ENCODE measurements at regions not wholly inside any gene's neighbourhood (a gene's known extent, or its start where the extent isn't known, plus 50 kb on each side); places are given as distances from the start of the nearest gene placed in this dataset.
A peak's percentile ranks its signal among the peaks of the same experiment; 100 is the strongest.
"Not testable (repeated sequence)": the region's sequence is repeated elsewhere in the genome, so short reads cannot be mapped to it uniquely, and the experiment has no call there.

DNA sequence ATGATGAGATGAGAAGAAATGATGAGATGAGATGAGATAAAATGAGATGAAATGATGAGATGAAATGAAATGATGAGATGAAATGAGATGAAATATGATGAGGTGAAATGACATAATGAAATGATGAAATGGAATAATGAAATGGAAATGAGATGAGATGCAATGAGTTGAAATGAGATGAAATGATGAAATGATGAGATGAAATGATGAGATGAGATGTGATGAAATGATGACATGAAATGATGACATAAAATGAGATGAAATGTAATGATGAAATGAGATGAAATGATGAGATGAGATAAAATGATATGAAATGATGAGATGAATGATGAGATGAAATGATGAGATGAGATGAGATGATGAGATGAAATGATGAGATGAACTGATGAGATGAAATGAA is 340.2 kb upstream of the PLGLB1 start:
- H3K4me1 ChIP-seq (ENCODE audit: insufficient read depth, low read length); DNase-seq (ENCODE audit: low spot score); H3K27me3 ChIP-seq (ENCODE audit: control insufficient read depth in 1 of 2, insufficient read depth in 2 of 2, low read length in 2 of 2); intact Hi-C loops (cut with micrococcal nuclease; ENCODE audit: unreplicated experiment); H3K4me2 ChIP-seq (ENCODE audit: low read depth, low read length); H3K36me3 ChIP-seq (replicated peaks in 1 of 2; ENCODE audit: control insufficient read depth in 1 of 2, insufficient read depth in 2 of 2, low read length in 2 of 2); H2AFZ ChIP-seq (ENCODE audit: low read length); BruUV-seq (replicated peaks); in situ Hi-C loops (cut with HindIII; ENCODE audit: extremely low pct_ligation_motif_present, low pct_unique_long_range_greater_than_20kb); H3K9me3 ChIP-seq (ENCODE audit: low read length); H3K9ac ChIP-seq (ENCODE audit: insufficient read depth, low read depth, low read length); H3K27ac ChIP-seq (ENCODE audit: extremely low read length, insufficient read depth, low read length); ATAC-seq; H4K20me1 ChIP-seq (ENCODE audit: insufficient read depth, low read length); H3K4me3 ChIP-seq (replicated peaks in 1 of 3; ENCODE audit: insufficient read depth in 1 of 3, low read depth in 2 of 3, low read length in 3 of 3); FAIRE-seq; POLR2A ChIA-PET; H3K79me2 ChIP-seq (ENCODE audit: insufficient read depth, low read length); CTCF ChIA-PET (ENCODE audit: low intra/inter-chr PET ratio, low total read pairs); TF ChIP-seq ATF7, CREB1 (CRISPR knock-in tag; IDR thresholded peaks at IDR 0.05): not testable (repeated sequence)
- TF ChIP-seq ATF7 (IDR thresholded peaks at IDR 0.05) (peak; percentile 92), CREB1 (IDR thresholded peaks at IDR 0.05) (peak; percentile 68; the same call in 1 of the 2 replicates)

DNA sequence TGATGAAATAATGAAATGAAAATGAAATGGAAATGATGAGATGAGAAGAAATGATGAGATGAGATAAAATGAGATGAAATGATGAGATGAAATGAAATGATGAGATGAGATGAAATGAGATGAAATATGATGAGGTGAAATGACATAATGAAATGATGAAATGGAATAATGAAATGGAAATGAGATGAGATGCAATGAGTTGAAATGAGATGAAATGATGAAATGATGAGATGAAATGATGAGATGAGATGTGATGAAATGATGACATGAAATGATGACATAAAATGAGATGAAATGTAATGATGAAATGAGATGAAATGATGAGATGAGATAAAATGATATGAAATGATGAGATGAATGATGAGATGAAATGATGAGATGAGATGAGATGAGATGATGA is 342.7 kb upstream of the PLGLB1 start:
- BruUV-seq (replicated peaks); FAIRE-seq; in situ Hi-C loops (cut with HindIII; ENCODE audit: extremely low pct_ligation_motif_present, low pct_unique_long_range_greater_than_20kb); TF ChIP-seq SP1 (CRISPR knock-in tag; IDR thresholded peaks at IDR 0.05); FOXP1 (CRISPR knock-in tag; IDR thresholded peaks at IDR 0.05); NONO (CRISPR knock-in tag; conservative IDR thresholded peaks at IDR 0.05); CREB1 (CRISPR knock-in tag; IDR thresholded peaks at IDR 0.05): not testable (repeated sequence)
- TF ChIP-seq SP1 (IDR thresholded peaks at IDR 0.05), result peak; percentile 76
- TF ChIP-seq ARNT (IDR thresholded peaks at IDR 0.05), result 0 out of 2 replicates have a peak, but pooled peaks have one; percentile 93
- TF ChIP-seq FOXP1 (IDR thresholded peaks at IDR 0.05), result peak; percentile 73
- TF ChIP-seq NBN (conservative IDR thresholded peaks at IDR 0.05), result peak; percentile 96; the same call in 1 of the 2 replicates
- peak; percentile 87; the same call in 1 of the 2 replicates for TF ChIP-seq NONO (IDR thresholded peaks at IDR 0.05)
- TF ChIP-seq NFRKB (IDR thresholded peaks at IDR 0.05), result peak; percentile 63
- peak; percentile 94 for TF ChIP-seq ZNF282 (IDR thresholded peaks at IDR 0.05; ENCODE audit: partially characterized antibody)
- TF ChIP-seq FOXK2 (IDR thresholded peaks at IDR 0.05), result peak; percentile 69; the same call in 1 of the 2 replicates
- TF ChIP-seq CREB1 (IDR thresholded peaks at IDR 0.05), result peak; percentile 82

More for the DNA sequence above, 342.7 kb upstream of the PLGLB1 start:
- DNase-seq (ENCODE audit: low spot score); H4K20me1 ChIP-seq (ENCODE audit: insufficient read depth, low read length); H3K27ac ChIP-seq (ENCODE audit: extremely low read length, insufficient read depth, low read length); CTCF ChIA-PET (ENCODE audit: low intra/inter-chr PET ratio, low total read pairs); H3K4me2 ChIP-seq (ENCODE audit: low read depth, low read length); H3K36me3 ChIP-seq (replicated peaks in 1 of 2; ENCODE audit: control insufficient read depth in 1 of 2, insufficient read depth in 2 of 2, low read length in 2 of 2); H3K79me2 ChIP-seq (ENCODE audit: insufficient read depth, low read length); H3K4me3 ChIP-seq (replicated peaks in 1 of 3; ENCODE audit: insufficient read depth in 1 of 3, low read depth in 2 of 3, low read length in 3 of 3); H3K9ac ChIP-seq (ENCODE audit: insufficient read depth, low read depth, low read length); H3K9me3 ChIP-seq (ENCODE audit: low read length); intact Hi-C loops (cut with micrococcal nuclease; ENCODE audit: unreplicated experiment); H3K27me3 ChIP-seq (ENCODE audit: control insufficient read depth in 1 of 2, insufficient read depth in 2 of 2, low read length in 2 of 2); H2AFZ ChIP-seq (ENCODE audit: low read length); H3K4me1 ChIP-seq (ENCODE audit: insufficient read depth, low read length); POLR2A ChIA-PET; ATAC-seq: not testable (repeated sequence)
